ENCODE measurements at regions not wholly inside any gene's neighbourhood (a gene's known extent, or its start where the extent isn't known, plus 50 kb on each side); places are given as distances from the start of the nearest gene placed in this dataset.
"Not testable (repeated sequence)": the region's sequence is repeated elsewhere in the genome, so short reads cannot be mapped to it uniquely, and the experiment has no call there.

DNA sequence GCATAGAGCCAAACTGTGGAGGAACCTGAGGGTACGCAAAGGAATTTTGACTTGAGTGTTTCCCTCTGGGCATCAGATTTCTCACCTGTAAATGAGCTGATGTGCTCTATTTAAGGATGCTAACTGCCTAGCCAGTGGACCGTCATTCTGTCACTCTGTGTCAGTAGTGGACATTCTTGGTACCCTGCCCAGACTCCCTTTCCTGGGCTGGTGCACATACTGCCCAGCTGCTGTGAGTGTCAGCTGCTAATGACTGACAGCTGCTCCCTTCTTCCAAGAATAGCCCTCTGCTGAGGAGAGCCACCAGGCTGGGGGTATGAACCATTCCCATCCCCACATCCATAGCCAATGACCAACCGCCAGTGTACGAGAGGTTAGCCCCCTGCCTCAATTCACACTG is 193.1 kb upstream of the DAB1 start:
- DNase-seq, result no peak

DNA sequence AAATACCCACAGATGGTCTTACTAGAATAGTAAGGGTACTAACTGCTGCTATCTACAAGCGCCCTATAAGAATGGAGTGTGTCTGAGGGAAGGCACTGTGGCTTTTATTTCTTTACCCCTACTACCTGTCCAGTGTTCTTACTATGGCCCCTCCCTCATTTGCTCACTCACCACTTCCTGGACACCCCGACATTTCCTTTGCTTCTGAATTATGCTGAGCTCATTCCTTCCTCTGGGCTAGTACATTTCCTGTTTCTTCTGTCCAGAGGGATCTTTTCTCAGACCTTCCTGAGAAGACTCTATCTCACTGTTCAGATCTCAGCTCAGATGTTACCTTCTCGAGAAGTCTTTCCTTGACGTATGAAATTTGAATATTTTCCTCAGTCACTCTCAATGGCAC is 192.1 kb upstream of the DAB1 start:
- DNase-seq, result no peak

DNA sequence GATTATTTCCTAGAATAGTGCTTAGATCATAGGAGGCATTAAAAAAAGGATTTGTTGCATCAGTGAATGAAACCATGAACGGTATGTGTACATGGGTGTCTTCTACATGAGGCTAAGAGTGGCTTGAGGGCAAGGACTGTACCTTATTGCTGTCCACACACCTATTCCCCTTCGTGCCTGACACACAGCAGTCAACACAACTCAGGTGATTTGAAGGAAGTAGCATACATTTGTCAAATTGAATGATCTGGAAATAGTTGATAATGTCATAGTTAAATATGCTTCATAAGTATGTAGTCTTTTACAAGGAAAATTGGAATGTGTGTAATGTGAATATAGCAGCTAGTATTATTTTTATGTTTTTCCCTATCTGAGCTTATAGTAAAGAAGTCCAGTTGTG is 189.0 kb upstream of the DAB1 start:
- no peak for DNase-seq

DNA sequence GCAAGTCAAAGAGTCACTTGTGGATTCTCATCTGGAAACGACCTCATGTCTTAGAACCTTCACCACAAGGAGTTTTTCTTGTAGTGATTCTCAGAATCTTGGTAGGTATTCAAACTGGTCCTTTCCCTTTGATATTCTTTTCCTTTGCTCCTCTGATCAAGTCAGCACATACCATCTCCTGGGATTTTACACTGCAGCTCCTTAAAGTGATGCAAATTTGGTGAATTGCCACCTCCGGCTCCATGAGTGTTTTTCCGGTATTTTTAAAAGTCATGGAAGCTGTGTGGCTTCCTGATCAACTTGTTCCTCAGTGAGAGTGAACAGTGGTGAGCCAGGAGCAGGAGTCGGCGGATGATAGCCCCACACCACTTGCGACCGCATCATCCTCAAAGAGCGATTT is 182.1 kb upstream of the DAB1 start:
- DNase-seq, result no peak

DNA sequence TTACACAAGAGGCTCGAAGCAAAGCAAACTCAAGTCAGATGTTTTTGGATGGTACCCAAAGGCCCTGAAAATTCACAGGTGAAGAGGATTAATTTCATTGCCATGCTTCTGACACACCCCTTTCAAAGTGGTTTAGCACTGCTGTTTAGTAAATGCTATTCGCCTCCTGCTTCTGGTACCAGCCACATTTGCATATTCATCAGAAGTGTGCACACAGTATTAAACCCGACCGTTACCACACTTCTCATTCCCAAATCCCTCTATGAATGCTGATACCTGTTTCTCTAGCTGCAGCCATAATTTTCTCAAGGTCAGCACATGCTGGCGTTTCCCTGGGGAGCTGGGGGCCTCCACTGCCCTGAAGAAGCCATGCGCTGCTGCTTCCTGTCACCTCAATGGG is 179.8 kb upstream of the DAB1 start:
- DNase-seq, result no peak

DNA sequence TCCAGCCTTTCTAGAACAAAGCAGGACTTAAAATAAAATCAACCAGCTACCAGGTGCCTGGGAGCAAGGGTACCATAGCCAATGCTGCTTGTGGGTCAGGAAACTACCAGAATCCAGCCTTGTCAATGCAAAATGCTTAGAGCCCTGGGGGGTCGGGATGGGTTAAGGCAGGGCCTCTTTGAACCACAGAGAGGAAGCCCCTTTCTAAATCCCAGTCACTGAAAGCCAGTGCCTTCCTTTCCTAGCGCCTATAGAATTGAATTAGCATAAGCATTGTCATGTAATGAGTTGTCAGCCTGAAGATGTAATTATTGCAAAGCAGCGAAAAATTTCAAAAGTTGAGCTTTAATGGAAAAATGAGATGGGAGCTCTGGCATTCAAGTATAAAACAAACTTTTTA is 176.6 kb upstream of the DAB1 start:
- DNase-seq, result no peak

DNA sequence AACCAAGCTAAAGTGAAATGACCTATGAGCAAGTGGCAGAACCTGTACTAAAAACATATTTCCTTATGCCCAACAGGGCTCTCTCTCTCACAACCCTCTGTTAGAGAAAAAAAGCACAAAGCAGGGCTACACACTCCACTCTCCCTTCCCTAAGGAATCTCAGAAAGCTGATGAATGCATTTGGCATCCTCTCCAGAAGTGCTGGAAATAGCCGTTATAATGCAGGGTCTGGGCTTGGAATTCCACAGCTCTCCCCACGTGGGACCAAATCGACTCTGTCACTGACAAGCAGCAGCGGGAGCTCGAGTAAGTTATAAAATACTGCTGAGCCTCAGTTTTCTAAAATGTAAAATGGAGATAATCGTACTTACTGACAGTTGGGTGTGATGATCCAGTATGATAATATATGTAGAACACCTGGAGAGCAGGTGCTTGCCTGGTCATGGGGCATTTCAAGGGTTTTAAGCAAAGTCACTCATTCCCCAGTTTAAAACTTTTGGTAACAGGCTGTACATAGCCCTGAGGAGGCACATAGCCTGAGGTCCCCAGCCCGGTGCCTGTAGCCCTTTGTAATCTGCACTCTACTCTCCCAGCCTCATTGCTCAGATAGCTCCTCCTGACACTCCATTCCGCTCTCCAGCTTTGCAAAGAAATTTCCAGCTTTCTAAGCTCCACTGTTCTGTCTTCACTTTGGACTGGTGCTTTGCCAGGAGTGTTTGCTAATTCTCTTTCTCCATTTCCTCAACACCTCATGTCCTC is 175.6 kb upstream of the DAB1 start:
- DNase-seq, result no peak

DNA sequence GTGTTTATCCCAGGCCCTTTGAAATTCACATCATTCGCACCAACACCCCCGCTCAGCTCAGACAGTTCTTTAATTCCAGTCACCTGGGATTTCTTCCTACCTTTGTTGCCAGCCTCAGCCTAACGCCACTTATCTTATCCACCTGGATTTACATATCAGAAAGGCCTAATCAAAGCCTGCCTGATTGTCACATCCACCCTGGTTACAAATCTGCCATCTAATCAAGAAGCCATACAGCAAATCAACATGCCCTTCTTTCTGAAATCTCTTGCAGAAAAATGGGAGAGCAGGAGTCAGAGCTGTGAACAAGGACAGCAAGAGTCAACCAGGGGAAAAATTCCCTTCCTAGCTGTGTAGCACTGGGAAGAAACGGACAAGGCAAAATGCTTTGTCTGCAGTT is 173.2 kb upstream of the DAB1 start:
- DNase-seq, result no peak

DNA sequence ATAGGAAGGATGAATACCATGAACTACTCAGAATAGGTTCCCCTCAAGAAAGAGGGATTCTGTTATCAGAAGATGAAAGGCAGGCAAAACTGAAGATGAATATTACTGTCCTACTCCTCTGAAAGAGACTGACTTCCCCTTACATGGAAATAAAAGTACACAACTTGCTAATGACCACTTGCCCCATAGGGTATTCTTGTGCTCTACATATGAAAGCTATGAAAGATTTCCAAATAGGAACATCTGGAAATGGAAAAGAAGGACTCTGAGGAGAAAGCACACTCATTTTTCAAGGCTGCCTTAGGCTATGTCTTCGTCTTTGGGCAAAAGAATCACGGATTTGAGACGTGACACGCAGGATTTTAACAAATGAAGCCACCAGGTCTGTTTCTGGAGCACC is 170.1 kb upstream of the DAB1 start:
- DNase-seq, result no peak

DNA sequence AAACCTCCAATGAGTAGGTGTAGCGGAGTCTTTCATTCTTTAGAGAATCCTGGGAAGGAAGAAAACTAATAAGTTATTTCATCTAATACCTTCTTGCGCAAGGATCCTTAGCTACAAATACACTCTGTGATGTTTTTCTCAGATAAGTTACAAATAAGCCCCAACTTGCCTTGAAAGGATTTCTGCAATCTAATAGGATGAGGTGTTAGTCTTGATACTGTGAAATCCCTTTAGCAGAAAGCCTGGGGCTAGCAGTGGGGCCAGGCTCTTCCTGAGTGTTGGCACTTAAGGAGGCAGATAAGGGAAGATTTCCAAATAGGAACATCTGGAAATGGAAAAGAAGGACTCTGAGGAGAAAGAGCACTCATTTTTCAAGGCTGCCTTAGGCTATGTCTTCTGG is 168.0 kb upstream of the DAB1 start:
- no peak for DNase-seq

DNA sequence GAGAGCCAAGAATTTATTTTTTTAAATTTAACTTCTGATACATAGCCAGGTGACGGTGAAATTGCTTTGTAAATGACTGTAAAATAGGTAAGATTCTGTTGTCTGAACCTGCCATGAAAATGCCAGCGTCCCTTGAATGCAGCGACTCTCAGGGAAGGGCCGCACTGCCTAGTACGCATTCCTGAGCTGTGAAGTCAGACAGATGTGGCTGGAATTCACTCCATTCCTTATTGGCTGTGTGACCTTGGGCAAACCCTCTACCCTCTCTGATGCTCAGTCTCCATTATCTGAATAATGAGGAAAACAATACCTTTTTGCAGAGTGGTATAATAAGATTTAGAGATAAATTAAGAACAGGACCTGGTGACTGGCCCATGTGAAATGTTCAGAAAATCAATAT is 167.1 kb upstream of the DAB1 start:
- no peak for DNase-seq

DNA sequence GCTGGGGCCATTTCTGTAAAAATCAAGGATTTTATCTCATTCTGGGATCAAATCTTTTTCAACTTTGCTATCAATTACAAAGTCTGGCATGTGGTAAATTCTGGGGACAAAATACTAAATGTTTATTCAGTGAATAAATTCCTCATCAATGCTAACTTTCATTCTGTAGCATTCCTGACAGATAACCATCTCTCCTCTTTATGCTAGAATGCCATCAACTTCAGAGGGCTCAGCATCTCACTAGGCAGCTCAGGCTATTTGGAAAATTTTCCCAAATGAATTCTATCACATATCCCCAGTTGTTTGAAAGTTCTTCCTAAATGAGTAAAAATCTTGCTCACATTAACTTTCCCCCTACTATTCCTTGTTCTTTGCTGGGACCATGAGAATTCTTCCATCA is 163.0 kb upstream of the DAB1 start:
- no peak for DNase-seq

DNA sequence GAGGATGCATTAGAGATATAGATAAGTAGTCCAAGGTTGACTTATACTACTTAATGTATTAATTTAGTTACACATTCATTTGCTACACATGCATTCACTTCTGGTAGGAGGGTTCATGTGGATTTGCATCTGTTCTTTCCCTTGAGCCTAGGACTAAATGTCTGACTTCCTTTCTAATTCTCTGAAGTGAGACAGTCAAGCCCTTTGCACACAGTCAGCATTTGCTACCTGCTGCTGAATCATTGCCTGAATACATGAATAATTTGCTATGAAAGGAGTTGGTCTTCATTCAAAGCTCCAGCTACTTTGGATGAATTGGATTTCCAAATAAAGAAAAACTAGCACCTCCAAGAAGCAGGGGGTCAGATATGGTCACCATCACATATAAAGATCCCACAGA is 154.8 kb upstream of the DAB1 start:
- no peak for DNase-seq

DNA sequence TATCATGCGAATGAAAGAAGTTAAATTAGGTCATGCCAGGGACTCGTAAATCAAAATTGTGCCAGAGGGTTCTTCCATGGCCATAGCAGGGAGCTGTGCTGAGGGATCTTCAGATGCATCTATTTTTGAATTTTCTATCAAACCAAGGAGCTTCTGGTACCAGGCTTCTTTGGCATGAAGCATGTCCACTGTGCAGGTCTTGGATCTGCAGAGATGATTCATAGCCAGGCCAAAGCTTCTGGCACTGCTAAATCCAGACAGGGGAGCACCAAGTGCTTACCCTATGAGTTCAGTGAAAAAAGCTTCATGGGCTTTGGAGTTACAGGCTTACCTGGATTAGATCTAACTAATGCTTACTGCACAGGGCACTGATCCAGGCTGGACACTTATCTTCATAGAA is 154.2 kb upstream of the DAB1 start:
- no peak for DNase-seq

DNA sequence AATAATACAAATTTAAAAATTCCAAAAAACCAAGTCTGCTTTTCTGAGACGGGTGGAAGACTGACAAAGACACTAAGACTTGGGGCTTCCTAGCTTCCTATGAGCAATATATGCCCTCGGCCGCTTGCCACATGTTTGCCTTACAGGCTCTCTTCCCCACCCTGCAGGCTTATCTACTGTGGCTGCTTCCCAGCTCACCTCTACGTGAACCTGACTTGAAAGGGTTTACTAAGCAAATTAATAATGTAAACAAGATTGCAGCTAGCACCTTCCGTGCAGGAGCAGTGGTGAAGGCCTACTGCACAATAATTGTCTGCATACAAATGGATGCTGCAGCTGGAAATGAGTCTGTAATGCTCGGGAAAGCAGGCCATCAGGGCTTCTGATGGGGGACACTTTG is 152.9 kb upstream of the DAB1 start:
- DNase-seq, result no peak

DNA sequence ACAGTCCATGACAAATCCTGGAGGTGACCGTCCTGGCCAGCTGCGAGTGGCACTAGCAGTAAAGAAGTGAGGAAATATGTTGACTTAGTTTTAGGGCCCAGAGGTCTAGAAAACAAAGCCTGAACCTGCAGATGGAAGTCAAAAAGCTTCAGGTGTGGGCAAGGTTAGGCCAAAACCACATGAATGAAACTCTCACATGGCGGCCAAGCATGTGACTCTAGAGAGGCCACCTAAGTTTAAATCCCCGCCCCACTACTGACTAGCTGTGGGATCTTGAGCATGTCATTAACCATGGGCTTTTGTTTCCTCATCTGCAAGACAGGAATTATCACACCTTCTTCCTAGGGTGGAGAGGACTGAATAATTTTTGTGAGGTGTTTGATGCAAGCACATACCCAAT is 148.2 kb upstream of the DAB1 start:
- DNase-seq, result no peak

DNA sequence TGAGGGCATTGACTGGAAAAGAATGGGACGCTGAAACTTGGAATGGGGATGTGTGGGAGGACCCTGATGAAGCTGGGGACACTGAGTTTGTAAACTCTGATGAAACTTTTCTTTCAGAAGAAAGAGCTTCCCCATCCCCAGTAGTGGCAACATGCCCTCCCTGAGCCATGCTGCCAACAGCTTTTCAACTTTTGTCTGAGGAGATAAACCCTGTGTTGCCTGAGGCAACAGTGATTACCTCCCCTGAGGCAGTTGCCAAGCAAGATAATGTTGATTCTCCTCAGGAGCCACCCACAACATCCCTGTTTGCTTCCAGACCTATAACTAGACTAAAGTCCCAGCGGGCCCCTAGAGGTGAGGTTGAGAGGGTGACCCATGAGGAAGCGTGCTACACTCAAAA is 134.2 kb upstream of the DAB1 start:
- not testable (repeated sequence) for DNase-seq

DNA sequence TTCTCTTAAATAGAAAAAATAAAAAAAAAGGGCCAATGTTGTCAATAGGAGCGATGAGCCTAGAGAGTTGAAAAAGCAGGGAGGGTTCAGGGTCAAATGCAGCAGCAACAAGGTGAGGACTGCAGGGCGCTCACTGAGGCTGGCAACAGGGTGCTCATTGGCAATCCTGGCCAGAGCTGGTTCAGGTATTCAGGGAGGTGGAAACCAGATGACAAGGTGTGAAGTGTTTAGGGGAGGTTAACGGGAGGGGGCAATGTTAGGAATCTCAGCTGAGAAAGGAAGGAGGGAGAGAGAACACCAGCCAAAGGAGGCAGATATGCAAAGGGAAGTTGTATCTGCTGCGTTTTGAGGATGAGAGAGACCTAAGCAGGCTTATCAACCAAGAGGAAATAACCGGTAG is 129.8 kb upstream of the DAB1 start:
- DNase-seq, result no peak

DNA sequence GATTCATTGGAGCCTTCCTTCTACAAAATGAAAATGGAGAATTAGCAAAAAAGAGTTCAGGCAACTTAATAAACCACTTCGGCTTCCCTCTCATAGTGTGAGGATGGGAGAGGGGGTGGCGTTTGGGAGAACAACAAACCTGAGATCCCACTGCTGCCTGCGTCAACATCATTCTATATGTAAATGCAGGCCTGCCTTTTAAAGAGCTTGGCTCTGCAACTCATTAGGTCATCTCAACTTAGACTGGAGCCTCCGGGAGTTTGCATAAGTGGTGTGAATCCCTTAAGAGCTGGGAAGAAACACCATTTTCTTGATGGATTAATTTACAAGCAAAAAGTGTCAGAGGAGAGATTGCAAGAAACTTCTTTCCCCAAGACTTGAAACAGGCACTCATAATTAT is 127.6 kb upstream of the DAB1 start:
- no peak for DNase-seq

DNA sequence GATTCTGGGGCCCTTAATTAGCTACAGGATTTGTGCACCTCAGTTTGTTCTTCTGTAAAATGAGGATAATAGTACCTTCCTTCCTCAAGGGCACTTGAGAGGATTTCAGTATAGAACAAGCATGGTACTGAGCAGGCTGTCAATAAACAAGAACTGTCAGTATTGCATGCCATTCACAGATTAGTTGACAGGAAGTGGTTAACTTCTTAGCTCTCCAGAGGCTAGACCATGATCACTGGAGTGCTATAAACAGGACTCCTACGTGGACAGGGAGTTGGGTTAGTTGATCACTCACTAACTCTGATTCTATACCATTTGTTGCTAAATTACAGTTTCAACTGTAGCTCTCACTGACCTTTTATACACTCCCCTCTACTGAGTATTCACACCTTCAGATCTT is 126.2 kb upstream of the DAB1 start:
- DNase-seq, result no peak

DNA sequence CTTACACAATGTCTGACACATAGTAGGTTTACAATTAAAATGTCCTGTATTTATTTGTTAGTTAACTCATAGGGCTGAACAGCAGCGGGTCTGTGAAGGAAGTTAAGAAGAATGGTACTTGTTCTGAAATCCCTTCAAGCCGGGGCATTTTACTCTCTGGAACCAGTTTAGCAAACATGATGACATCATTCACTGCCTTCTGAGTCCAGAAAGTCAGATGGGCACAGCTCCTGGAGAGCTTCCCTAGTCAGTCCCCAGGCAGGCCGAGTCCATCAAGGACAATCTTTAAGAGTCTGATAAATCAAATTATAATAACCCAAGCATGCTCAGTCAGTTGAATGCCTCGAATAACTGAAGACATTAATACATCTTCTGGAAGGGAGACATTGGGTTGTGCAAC is 125.4 kb upstream of the DAB1 start:
- DNase-seq, result no peak

DNA sequence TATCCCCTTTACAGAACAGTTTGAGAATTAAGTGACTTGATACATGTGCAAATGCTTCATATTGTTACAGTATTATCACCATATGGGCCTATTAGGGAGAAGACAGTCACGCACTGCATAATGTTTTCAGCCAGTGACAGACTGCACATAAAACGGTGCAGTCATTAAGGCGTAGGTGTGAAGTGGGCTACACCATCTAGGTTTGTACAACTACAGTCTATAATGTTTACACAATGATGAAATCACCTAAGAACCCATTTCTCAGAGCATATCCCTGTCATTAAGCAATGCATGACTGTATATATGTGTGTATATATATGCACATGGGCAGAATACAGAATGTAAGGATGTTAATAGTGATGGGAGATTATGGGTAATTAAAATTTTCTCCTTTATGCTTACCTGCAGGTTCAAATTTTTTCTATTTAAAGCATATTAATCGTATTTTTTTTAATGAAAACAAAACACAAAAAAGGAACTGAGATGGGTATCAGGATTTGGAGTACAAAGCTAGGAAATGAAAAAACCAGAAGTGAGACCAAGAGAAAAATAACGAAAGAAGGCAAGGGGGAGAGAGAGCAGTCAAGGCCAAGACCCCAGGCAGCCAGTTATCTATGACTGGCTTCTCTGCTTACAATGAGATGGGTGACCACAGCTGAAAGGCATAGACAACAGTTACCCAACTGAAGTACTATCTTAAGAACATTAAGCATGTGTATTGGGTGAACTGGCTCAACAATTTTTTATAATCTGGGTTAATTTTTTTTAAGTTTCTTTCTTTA is 122.9 kb upstream of the DAB1 start:
- DNase-seq, result no peak

DNA sequence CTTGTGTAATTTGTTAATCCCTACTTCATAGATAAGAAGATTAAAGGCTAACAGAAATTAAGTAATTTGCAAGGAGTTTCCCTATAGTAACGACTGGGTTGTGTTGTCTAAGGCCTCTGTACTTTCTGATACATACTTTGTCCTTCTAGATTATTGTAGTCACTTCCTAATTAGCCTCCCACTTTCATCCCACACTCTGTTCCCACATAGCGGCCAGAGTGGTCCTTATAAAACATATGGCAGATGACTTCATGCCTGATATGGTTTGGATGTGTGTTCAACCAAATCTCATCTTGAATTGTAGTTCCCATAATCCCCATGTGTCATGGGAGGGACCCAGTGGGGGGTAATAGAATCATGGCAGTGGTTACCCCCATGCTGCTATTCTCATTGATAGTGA is 120.5 kb upstream of the DAB1 start:
- DNase-seq, result no peak

DNA sequence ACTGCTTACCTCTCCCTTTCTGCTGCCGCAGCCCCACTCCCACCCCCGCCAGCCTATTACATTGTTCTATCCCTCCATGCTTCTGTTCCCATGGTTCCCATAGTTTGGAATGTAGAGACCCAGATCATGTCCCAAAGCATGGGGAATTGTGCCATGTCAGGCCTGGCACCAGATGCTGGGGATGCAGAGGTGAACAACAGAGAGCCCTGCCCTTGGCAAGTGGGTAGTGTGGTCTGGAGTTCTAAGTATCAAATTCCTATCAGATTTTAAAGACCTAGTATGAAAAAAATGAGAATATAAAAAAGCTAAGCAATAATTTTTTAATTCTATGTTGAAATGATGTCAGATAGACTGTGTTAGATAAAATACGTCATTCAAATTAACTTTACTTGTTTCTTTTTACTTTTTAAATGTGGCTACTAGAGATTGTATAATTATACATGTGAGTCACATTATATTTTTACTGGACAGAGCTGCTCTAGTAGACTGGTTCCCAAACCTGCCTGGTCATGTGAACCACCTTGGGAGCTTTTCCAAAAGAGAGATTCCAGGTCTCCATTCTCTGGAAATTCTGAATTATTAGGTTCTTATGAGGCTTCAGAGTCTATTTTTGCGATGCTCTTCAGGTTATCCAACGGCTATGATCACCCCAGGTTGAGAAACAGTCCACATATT is 113.0 kb upstream of the DAB1 start:
- no peak for DNase-seq
